Inflammatory macrophage (primary cell): ENCODE measurements at regions not wholly inside any gene's neighbourhood (a gene's known extent, or its start where the extent isn't known, plus 50 kb on each side); places are given as distances from the start of the nearest gene placed in this dataset.
"Not testable (repeated sequence)": the region's sequence is repeated elsewhere in the genome, so short reads cannot be mapped to it uniquely, and the experiment has no call there.

Source experiments
- DNase-seq, 2 donors: peaks; one replicate each; pipeline ENCODE4 v3.0.0-alpha.2; 2020 to 2022

- DNase-seq, result peak; percentile 96 to 97
Observed at GRCh38 chr9:73219985-73220626, 68.4 kb downstream of the ANXA1 start.

GRCh38 chr9:73223594-73223993, 71.9 kb downstream of the ANXA1 start:
- DNase-seq, result no peak

- no peak for DNase-seq
Observed at GRCh38 chr9:73229543-73229942, 77.9 kb downstream of the ANXA1 start.

DNA sequence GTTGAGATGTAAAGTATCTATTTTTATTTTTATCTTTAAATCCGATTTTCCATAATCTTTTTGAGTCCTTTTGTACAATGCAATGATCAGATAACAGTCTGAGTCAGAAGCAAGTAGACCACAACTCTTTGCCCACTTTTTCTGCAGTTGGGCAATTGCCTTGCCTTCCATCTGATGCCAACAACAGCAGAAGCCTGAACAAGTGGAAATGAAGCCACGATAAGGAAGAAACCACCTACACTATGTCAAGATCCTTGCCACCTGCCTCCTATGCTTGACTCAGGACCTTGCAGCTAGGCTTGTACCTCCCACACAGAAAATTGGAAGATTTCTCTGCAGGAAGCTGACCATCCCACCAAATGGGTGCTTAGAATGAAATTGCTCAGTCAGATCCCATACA, 78.6 kb downstream of the ANXA1 start:
- DNase-seq, result peak; percentile 47 to 70

GRCh38 chr9:73231203-73231602, 79.5 kb downstream of the ANXA1 start:
- DNase-seq, result no peak

DNA sequence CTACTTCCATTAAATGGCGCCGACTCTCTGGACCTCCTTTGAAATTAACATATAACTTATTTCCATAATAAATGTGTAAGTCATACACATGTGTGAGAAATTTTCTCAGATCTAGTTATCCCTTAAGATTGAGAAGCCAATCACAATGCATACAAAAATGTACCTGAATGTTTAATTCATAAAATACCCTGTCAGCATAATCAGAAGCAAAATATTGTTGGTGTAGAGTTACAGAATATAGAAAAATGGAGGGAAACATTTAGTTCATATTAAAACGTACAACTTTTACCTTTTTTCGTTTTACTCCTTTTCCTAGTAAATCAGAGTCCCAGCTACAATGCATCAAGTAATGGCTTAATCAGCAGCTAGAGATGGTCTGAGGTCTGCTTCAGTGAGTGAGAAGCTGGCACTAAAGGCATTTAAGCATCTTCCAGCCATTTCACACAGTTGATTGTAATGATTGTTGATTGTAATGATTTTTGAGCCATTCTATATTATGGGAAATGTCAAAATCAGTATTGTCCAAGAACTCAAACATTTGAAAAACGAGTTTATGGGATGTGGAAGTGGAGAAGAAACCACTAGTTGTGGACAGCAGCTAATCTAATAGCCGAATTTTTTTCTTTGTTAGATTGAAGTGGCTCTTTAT, 81.8 kb downstream of the ANXA1 start:
- no peak for DNase-seq

GRCh38 chr9:73234008-73234360, 82.3 kb downstream of the ANXA1 start:
- DNase-seq, result peak; percentile 54 to 55

DNA sequence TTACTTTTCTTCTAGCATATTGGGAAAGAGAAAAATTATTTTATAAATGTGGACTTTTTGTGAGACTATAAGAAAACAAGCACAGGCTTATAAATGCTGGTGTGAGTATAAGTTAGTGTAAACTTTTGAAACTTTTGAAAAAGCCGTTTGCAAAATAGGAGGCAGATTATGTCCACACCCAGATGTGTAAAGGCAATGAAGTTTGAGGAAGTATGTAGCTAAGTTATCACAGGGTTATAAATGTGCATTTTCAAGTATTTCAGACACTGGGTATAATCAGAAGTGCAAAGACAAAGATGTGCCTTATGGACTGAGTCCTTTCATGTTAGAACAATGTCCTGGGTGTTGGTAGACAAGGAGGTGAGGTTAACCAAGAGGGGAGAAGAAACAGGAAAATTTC, 85.5 kb downstream of the ANXA1 start:
- DNase-seq, result peak; percentile 55 to 59

- no peak for DNase-seq
Observed at GRCh38 chr9:73239570-73240265, 88.1 kb downstream of the ANXA1 start.

DNA sequence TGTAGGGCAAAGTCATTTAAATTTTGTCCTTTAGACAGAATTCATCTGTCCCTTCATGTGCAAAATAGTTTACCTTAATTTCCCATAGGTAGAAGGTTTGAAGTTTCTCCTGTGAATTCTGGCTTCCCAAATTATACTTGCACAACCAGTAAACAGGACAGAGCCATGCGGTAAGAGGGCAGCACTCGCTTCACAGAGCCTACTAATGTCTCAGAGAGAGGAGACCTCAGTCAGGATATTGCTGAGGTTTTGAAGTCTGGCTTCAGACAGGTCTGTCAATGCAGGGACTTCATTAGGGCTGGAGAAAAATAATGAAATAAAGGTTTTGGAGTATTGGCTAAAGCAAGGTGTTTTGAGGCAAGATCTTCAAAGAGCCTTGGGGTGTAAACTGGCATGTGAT, 91.4 kb downstream of the ANXA1 start:
- DNase-seq, result no peak

DNA sequence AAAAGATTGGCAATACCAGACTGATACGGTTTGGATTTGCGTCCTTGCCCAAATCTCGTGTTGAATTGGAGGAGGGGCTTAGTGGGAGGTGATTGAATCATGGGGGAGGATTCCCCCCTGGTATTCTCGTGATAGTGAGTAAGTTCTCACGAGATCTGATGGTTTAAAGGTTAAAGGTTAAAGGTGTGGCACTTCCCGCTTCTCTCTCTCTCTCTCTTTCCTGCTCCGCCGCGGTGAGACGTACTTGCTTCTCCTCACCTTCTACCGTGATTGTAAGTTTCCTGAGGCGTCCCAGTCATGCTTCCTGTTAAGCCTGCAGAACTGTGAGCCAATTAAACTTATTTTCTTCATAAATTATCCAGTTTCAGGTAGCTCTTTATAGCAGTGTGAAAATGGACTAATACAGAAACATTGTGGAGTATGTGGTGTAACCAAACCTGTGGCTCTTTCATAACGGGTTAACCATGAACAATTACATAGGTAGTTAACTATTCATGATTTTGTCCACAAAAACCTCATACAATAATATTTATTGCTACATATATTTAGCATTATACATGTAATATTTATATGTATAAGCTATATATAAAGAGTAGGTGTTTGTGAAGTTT, 107.5 kb downstream of the ANXA1 start:
- DNase-seq, result no peak

- no peak for DNase-seq
Observed at GRCh38 chr9:73260506-73260905, 108.8 kb downstream of the ANXA1 start.

- no peak for DNase-seq
Observed at GRCh38 chr9:73264631-73265030, 113.0 kb downstream of the ANXA1 start.

- no peak for DNase-seq
Observed at GRCh38 chr9:73265876-73266275, 114.2 kb downstream of the ANXA1 start.

GRCh38 chr9:73269430-73270101, 117.9 kb downstream of the ANXA1 start:
- DNase-seq, result peak in 1 of 2 donors; percentile 20

- peak; percentile 57 for DNase-seq
Observed at GRCh38 chr9:73270967-73271721, 119.5 kb downstream of the ANXA1 start.

GRCh38 chr9:73280113-73280512, 128.4 kb downstream of the ANXA1 start:
- no peak for DNase-seq

DNA sequence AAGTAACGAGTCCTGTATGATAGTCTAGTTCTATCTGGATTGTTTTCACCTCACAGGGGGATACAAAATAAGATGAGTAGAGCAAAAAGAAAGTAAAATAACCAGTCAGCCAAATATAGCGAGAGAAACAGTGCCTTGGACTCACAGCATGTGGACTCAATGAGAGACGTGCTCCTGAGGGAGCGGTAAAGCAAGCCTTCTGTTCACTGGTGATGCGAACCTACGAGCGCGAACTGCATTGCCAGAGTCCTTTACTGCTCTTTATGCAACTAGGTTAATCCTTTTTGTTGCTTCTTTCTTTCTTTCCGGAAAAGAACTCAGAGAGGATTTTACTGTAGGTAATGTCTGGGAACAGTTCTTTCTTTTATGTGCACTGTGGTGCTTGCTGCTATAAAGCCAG, 132.7 kb downstream of the ANXA1 start:
- DNase-seq, result no peak

- DNase-seq, result peak; percentile 11 to 41
Observed at GRCh38 chr9:73294336-73294735, 142.7 kb downstream of the ANXA1 start.

DNA sequence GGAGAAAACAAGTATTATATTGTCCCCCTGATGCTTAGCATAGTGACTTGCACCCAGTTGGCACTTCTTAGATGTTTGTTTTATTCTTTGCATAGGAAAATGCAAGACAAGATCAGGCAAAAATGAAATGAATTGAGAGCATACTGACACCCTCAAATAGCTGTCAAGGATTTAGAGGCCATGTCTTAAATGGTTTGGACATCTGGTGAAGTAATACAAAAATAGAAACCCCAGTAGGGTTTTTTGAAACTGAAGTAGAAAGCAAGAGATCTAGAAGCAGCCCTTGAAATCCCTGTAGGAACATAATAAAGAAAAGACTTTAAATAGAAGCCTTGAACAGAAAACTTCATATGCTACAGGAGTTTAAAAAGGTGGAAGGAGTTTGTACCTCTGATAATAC, 174.3 kb downstream of the ANXA1 start:
- DNase-seq, result no peak

DNA sequence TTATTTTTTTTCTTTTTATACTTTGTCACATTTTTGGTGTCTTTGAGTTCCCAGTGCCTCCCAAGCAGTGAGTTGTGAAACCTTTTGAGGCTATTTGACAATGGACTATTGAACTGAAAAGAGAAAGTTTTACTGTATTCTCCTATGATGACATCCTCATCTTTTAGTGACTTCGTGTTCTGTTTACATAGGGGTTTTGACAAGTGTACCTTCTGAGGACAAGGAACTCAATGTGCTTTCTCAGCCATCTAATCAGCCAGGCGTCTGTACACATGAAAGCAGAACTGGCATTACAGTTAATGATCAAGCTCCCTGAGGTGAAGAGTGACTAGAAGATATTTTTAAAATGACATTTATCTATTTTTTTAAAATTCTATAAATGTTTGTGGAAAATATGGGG, 175.5 kb downstream of the ANXA1 start:
- DNase-seq, result no peak

- not testable (repeated sequence) for DNase-seq
Observed at GRCh38 chr9:73337182-73337581, 185.5 kb downstream of the ANXA1 start.
